H1 (cell line): ENCODE measurements at regions not wholly inside any gene's neighbourhood (a gene's known extent, or its start where the extent isn't known, plus 50 kb on each side); places are given as distances from the start of the nearest gene placed in this dataset.

ENCODE experiments used
- CTCF ChIA-PET: fragments of 300-600 bp; sonication (Branson Sonifier 250); formaldehyde crosslinking; loops from one replicate; lab custom pipeline; 2021; ENCODE audit not compliant: partially characterized antibody; lab: Charles Lee
- POLR2A ChIA-PET: fragments of 300-600 bp; sonication (Branson Sonifier 250); formaldehyde crosslinking; loops from one replicate; lab custom pipeline; 2021; ENCODE audit warnings: inconsistent platforms; ENCODE audit not compliant: partially characterized antibody; lab: Charles Lee
- DNase-seq, 2 experiments: peaks; one replicate each; pipeline versions ENCODE4 v3.0.0 to v3.0.0-alpha.2; 2010 to 2022; ENCODE audit warnings: low spot score in 2 of 2, low read depth in 1 of 2, mixed read lengths in 1 of 2
- FAIRE-seq: peaks from 2 replicates; lab custom pipeline; 2011; peaks lifted over from hg19 to GRCh38; lab: Jason Lieb, UNC
- H2AFZ ChIP-seq: 2 replicates; pipeline ENCODE4 v1.8.1; 2012; ENCODE audit warnings: low read length, inconsistent platforms
- H2AK5ac ChIP-seq: 2 replicates; pipeline ENCODE4 v1.6.1; 2013; ENCODE audit warnings: low read depth, low read length
- H2BK120ac ChIP-seq: replicated peaks from 2 replicates; pipeline ENCODE3; 2013; ENCODE audit warnings: low read depth, low read length, inconsistent platforms
- H2BK12ac ChIP-seq: 2 replicates; pipeline ENCODE4 v1.6.1; 2013; ENCODE audit warnings: low read depth, low read length
- H2BK15ac ChIP-seq: 2 replicates; pipeline ENCODE4 v1.6.1; 2013; ENCODE audit warnings: low read length
- H2BK20ac ChIP-seq: 2 replicates; pipeline ENCODE4 v1.6.1; 2013; ENCODE audit warnings: low read length
- H2BK5ac ChIP-seq: 2 replicates; pipeline ENCODE4 v1.6.1; 2013; ENCODE audit warnings: low read depth, low read length
- H3K14ac ChIP-seq: 2 replicates; pipeline ENCODE4 v1.6.1; 2013; ENCODE audit warnings: inconsistent platforms; ENCODE audit not compliant: insufficient read length
- H3K18ac ChIP-seq: 2 replicates; pipeline ENCODE4 v1.6.1; 2013; ENCODE audit warnings: low read length; ENCODE audit errors: extremely low read depth
- H3K23ac ChIP-seq: 2 replicates; pipeline ENCODE4 v1.6.1; 2013; ENCODE audit warnings: inconsistent platforms; ENCODE audit not compliant: insufficient read length
- H3K23me2 ChIP-seq: 2 replicates; pipeline ENCODE4 v1.6.1; 2013; ENCODE audit warnings: low read depth, low read length
- H3K27ac ChIP-seq: 2 replicates; pipeline ENCODE4 v1.6.1; 2011; ENCODE audit warnings: low read depth, low read length, inconsistent platforms
- H3K27me3 ChIP-seq, 4 experiments: replicated peaks in 1 of 4; 1 replicate in 1 of 4; 2 replicates in 3 of 4; pipeline versions ENCODE4 v1.6.1 to v1.8.1; 2011 to 2013; ENCODE audit warnings: low read length in 3 of 4, mild to moderate bottlenecking in 3 of 4, inconsistent platforms in 2 of 4, mixed read lengths in 2 of 4, moderate library complexity in 1 of 4; ENCODE audit not compliant: control insufficient read depth in 3 of 4, insufficient read depth in 3 of 4; ENCODE audit errors: extremely low read depth in 1 of 4
- H3K36me3 ChIP-seq, 4 experiments: 2 replicates each; pipeline versions ENCODE4 v1.6.1 to v1.8.1; 2011 to 2013; ENCODE audit warnings: mild to moderate bottlenecking in 4 of 4, low read length in 3 of 4, moderate library complexity in 2 of 4, control low read depth in 1 of 4, inconsistent platforms in 1 of 4; ENCODE audit not compliant: insufficient read depth in 4 of 4, control insufficient read depth in 2 of 4
- H3K4ac ChIP-seq: replicated peaks from 2 replicates; pipeline ENCODE3; 2013; ENCODE audit warnings: low read length, low read depth, mixed read lengths, inconsistent platforms; ENCODE audit not compliant: insufficient read length
- H3K4me1 ChIP-seq, 4 experiments: replicated peaks in 1 of 4; 1 replicate in 1 of 4; 2 replicates in 3 of 4; pipeline versions ENCODE4 v1.6.1 to v1.8.1; 2011 to 2013; ENCODE audit warnings: low read length in 3 of 4, inconsistent platforms in 2 of 4, mixed read lengths in 1 of 4; ENCODE audit not compliant: insufficient read depth in 4 of 4, control insufficient read depth in 3 of 4
- H3K4me2 ChIP-seq, 2 experiments: 2 replicates each; pipeline versions ENCODE4 v1.6.1 to v1.8.1; 2011 to 2013; ENCODE audit warnings: low read depth in 2 of 2, low read length in 2 of 2, control low read depth in 1 of 2, inconsistent platforms in 1 of 2, mild to moderate bottlenecking in 1 of 2; ENCODE audit not compliant: insufficient read depth in 1 of 2
- H3K4me3 ChIP-seq, 4 experiments: fragments of 200-600, 300-600 bp in 1 of 4; sonication (generic), shearing (Covaris generic), sonication (Bioruptor Twin) in 1 of 4; 2 replicates each; pipeline versions ENCODE4 v1.5.1 to v1.8.1; 2011 to 2016; ENCODE audit warnings: low read length in 4 of 4, low read depth in 3 of 4, control low read depth in 2 of 4, inconsistent platforms in 2 of 4, mild to moderate bottlenecking in 2 of 4, mixed read lengths in 1 of 4, moderate library complexity in 1 of 4; ENCODE audit not compliant: insufficient read depth in 2 of 4; ENCODE audit errors: extremely low read depth in 1 of 4
- H3K56ac ChIP-seq: replicated peaks from 2 replicates; pipeline ENCODE3; 2013; ENCODE audit warnings: low read depth, mild to moderate bottlenecking, mixed read lengths, low read length, inconsistent platforms; ENCODE audit not compliant: insufficient read length
- H3K79me1 ChIP-seq: 2 replicates; pipeline ENCODE4 v1.6.1; 2013; ENCODE audit warnings: low read depth, low read length, control low read depth
- H3K79me2 ChIP-seq, 2 experiments: 2 replicates each; pipeline versions ENCODE4 v1.6.1 to v1.8.1; 2012 to 2013; ENCODE audit warnings: low read length in 2 of 2, mild to moderate bottlenecking in 2 of 2, inconsistent platforms in 1 of 2; ENCODE audit not compliant: insufficient read depth in 2 of 2, control insufficient read depth in 1 of 2
- H3K9ac ChIP-seq, 4 experiments: replicated peaks in 1 of 4; 1 replicate in 1 of 4; 2 replicates in 3 of 4; pipeline versions ENCODE4 v1.6.1 to v1.8.1; 2011 to 2013; ENCODE audit warnings: low read depth in 3 of 4, low read length in 3 of 4, control low read depth in 2 of 4, mild to moderate bottlenecking in 2 of 4, moderate library complexity in 2 of 4, inconsistent platforms in 1 of 4; ENCODE audit errors: extremely low read depth in 1 of 4
- H3K9me3 ChIP-seq, 2 experiments: 2 replicates each; pipeline versions ENCODE4 v1.6.1 to v1.8.1; 2012 to 2013; ENCODE audit warnings: mild to moderate bottlenecking in 2 of 2, moderate library complexity in 2 of 2, control low read depth in 1 of 2, inconsistent platforms in 1 of 2, low read depth in 1 of 2, low read length in 1 of 2, mixed read lengths in 1 of 2; ENCODE audit not compliant: insufficient read depth in 2 of 2
- H4K20me1 ChIP-seq, 2 experiments: replicated peaks in 1 of 2; 2 replicates each; pipeline versions ENCODE3 to v1.8.1; 2011 to 2013; ENCODE audit warnings: inconsistent platforms in 2 of 2, low read length in 2 of 2, mild to moderate bottlenecking in 1 of 2; ENCODE audit not compliant: insufficient read depth in 2 of 2, control insufficient read depth in 1 of 2
- H4K5ac ChIP-seq: 2 replicates; pipeline ENCODE4 v1.6.1; 2013; ENCODE audit warnings: low read length, low read depth, mixed read lengths, inconsistent platforms; ENCODE audit not compliant: insufficient read length
- H4K8ac ChIP-seq: 2 replicates; pipeline ENCODE4 v1.8.0; 2013; ENCODE audit warnings: mild to moderate bottlenecking, moderate library complexity, low read length, inconsistent platforms; ENCODE audit not compliant: insufficient read depth; ENCODE audit errors: extremely low read depth
- H4K91ac ChIP-seq: replicated peaks from 2 replicates; pipeline ENCODE3; 2013; ENCODE audit warnings: low read length, mixed read lengths, inconsistent platforms; ENCODE audit not compliant: insufficient read length
- CBX8 ChIP-seq: fragments of 300-800, 300-1000 bp; sonication (generic); IDR thresholded peaks from 2 replicates; pipeline ENCODE4 v1.7.1; 2016; ENCODE audit warnings: low read depth, low read length, borderline replicate concordance
- CEBPB ChIP-seq: IDR thresholded peaks from 2 replicates; pipeline ENCODE4 v1.6.1; 2012; ENCODE audit warnings: low read depth, low read length
- CREB1 ChIP-seq: IDR thresholded peaks from 2 replicates; pipeline ENCODE4 v1.6.1; 2012; ENCODE audit warnings: inconsistent platforms
- HDAC6 ChIP-seq: IDR thresholded peaks from one replicate; pipeline ENCODE4 v1.7.1; 2012; ENCODE audit warnings: low read depth, mild to moderate bottlenecking, inconsistent platforms, low read length, moderate library complexity
- JUN ChIP-seq: IDR thresholded peaks from 2 replicates; pipeline ENCODE4 v1.6.1; 2011; ENCODE audit warnings: low read depth, mild to moderate bottlenecking, improper control_type of control experiment, low read length
- KDM5A ChIP-seq: fragments of 200-600 bp; IDR thresholded peaks from 2 replicates; pipeline ENCODE4 v1.7.1; 2012; ENCODE audit warnings: mild to moderate bottlenecking, low read length, inconsistent platforms, mixed read lengths
- PHF8 ChIP-seq: fragments of 200-600 bp; sonication (generic); conservative IDR thresholded peaks from 2 replicates; pipeline ENCODE4 v1.7.1; 2012; ENCODE audit warnings: low read depth, mild to moderate bottlenecking, inconsistent platforms, low read length, moderate library complexity
- POU5F1 ChIP-seq: IDR thresholded peaks from 2 replicates; pipeline ENCODE4 v1.6.1; 2011; ENCODE audit warnings: low read depth, mild to moderate bottlenecking, low read length, moderate library complexity
- SUZ12 ChIP-seq: fragments of 200-600 bp; sonication (generic); IDR thresholded peaks from 2 replicates; pipeline ENCODE4 v1.6.1; 2012; ENCODE audit warnings: mild to moderate bottlenecking, inconsistent platforms, low read length, moderate library complexity, mixed read lengths
- TAF7 ChIP-seq: optimal IDR thresholded peaks from 2 replicates; pipeline ENCODE3; 2011; ENCODE audit warnings: low read depth, mild to moderate bottlenecking, inconsistent platforms, low read length, moderate library complexity, borderline replicate concordance
- WGBS, 2 experiments: shearing (Covaris generic) in 1 of 2; methylation state at CpG; one replicate each; pipeline versions ENCODE4 v1.1.6 to v1.1.7; 2013 to 2015; ENCODE audit warnings: low lambda C conversion rate in 2 of 2, mixed read lengths in 2 of 2, inconsistent platforms in 1 of 2, low coverage in 1 of 2, missing lambda C conversion rate in 1 of 2; ENCODE audit not compliant: insufficient replicate concordance in 2 of 2, insufficient coverage in 1 of 2, insufficient read length in 1 of 2; ENCODE audit errors: extremely low coverage in 1 of 2, missing lambda C conversion rate in 1 of 2; 5-methylcytosine and 5-hydroxymethylcytosine counted together

- Histone ChIP-seq H3K9ac (no peak overlapping the region), H2BK120ac (no peak overlapping the region), H2BK20ac (no peak overlapping the region), H3K9me3 (no peaks in the 10 kb centered on the region), H2BK5ac (no peak overlapping the region), H4K8ac (no peak overlapping the region), H3K23me2 (no peaks in the 10 kb centered on the region), H3K4me3 (no peak overlapping the region), H3K4ac (no peak overlapping the region), H3K79me1 (no peaks in the 10 kb centered on the region), H3K27ac (no peak overlapping the region), H2AK5ac (no peak overlapping the region), H3K56ac (no peak overlapping the region), H3K27me3 (no peaks in the 10 kb centered on the region), H3K4me1 (no peaks in the 10 kb centered on the region), H3K18ac (no peak overlapping the region), H2BK12ac (no peak overlapping the region), H3K79me2 (no peaks in the 10 kb centered on the region), H2AFZ (0 out of 2 replicates have a peak overlapping the region, but pooled peaks have one; percentile 10), H3K14ac (no peak overlapping the region), H3K23ac (no peak overlapping the region), H3K36me3 (no peaks in the 10 kb centered on the region), H3K4me2 (no peak overlapping the region), H2BK15ac (no peak overlapping the region), H4K5ac (no peak overlapping the region), H4K91ac (no peak overlapping the region), H4K20me1 (no peaks in the 10 kb centered on the region)
- POLR2A ChIA-PET = no interaction called here
- DNase-seq (no peak), FAIRE-seq (no peak)
- CTCF ChIA-PET = no interaction called here
- WGBS, 2 experiments = 81% methylated on average over 3 of the region's 3 CpGs; no CpG with 5 or more reads in 1 of the 2 experiments
- TF ChIP-seq CEBPB (no peak), PHF8 (no peak), TAF7 (no peak), CREB1 (no peak), HDAC6 (no peak), KDM5A (no peak), JUN (no peak), SUZ12 (no peak), CBX8 (no peak), POU5F1 (no peak)
Observed at GRCh38 chr6:8993111-8993510, 557.8 kb upstream of the SLC35B3 start.
